ENCODE measurements at regions not wholly inside any gene's neighbourhood (a gene's known extent, or its start where the extent isn't known, plus 50 kb on each side); places are given as distances from the start of the nearest gene placed in this dataset.

DNA sequence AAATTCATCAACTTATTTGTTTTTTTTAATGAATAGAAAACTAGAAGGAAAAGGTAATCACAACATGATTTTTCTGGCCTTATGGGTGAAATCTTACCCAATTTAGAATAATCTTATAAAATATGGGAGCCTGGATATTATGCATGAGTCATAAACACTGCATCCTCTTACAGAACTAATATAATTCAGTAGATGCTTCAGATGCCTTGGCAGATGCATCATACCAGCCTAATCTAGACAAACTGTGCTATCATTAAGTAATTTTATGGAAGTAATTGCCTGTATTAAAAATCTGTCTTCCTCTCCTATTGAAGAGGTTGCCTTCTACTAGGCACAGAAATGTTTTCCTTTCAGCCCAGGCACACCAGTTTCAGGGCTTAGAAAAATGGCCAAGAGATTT lies 2384.6 kb upstream of the WWC1 start:
- H3K4me3 Mint-ChIP-seq = no peak overlapping the region
- no peak overlapping the region for H3K27ac Mint-ChIP-seq (ENCODE audit: low read depth)
- no peaks in the 10 kb centered on the region for H3K36me3 Mint-ChIP-seq (ENCODE audit: insufficient read depth)
- H3K27me3 Mint-ChIP-seq = no peaks in the 10 kb centered on the region
- DNase-seq (ENCODE audit: low spot score in 2 of 2) (no peak), ATAC-seq (replicated peaks; ENCODE audit: extremely low read depth, poor library complexity, severe bottlenecking) (no peak)
- peaks cover 18% of the 10 kb centered on the region for H3K9me3 Mint-ChIP-seq
- no peaks in the 10 kb centered on the region for H3K4me1 Mint-ChIP-seq

DNA sequence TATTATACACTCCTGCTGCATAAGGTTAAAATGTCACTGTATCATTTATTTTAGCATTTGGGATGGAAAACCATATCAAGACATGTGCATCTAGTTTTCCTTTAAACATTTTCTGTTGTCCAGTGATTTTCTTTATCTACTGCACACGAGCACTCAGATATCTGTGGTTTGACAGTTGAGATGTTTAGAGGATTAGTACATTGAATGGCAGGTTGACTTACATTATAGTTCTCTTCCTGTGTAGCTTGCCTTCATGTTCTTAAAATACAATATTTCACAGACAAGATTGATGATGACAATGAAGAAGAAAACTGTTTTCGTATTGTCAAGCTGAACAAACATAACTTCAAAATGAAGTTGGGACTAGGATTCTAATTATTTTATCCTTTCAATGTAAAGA lies 2378.4 kb upstream of the WWC1 start:
- peaks cover 2% of the 10 kb centered on the region for H3K36me3 Mint-ChIP-seq (ENCODE audit: insufficient read depth)
- H3K27ac Mint-ChIP-seq (ENCODE audit: low read depth) = no peak overlapping the region
- peaks cover 14% of the 10 kb centered on the region for H3K9me3 Mint-ChIP-seq
- no peaks in the 10 kb centered on the region for H3K27me3 Mint-ChIP-seq
- H3K4me3 Mint-ChIP-seq = no peak overlapping the region
- H3K4me1 Mint-ChIP-seq = no peaks in the 10 kb centered on the region
- ATAC-seq (replicated peaks; ENCODE audit: extremely low read depth, poor library complexity, severe bottlenecking) = no peak
- DNase-seq (ENCODE audit: low spot score in 2 of 2) = no peak

DNA sequence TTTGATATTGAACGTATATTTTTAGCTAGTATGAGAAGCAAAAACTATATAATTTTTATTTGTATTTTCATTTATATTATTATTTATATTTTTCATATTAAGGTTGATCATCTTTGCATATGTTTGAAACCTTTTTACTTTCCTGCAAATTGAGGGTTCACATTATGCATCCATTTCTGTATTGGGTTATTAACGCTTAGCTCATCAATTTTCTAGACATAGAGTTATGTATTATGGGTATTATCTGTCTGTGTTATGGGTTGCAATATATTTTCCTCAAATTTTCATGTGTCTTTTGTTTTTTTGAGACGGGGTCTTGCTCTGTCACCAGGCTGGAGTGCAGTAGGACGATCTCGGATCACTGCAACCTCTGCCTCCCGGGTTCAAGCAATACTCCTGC lies 2377.0 kb upstream of the WWC1 start:
- no peak overlapping the region for H3K4me3 Mint-ChIP-seq
- DNase-seq (ENCODE audit: low spot score in 2 of 2) = no peak
- H3K9me3 Mint-ChIP-seq = peaks cover 11% of the 10 kb centered on the region
- ATAC-seq (replicated peaks; ENCODE audit: extremely low read depth, poor library complexity, severe bottlenecking) = no peak
- no peak overlapping the region for H3K27ac Mint-ChIP-seq (ENCODE audit: low read depth)
- no peaks in the 10 kb centered on the region for H3K27me3 Mint-ChIP-seq
- H3K36me3 Mint-ChIP-seq (ENCODE audit: insufficient read depth) = peaks cover 2% of the 10 kb centered on the region
- no peaks in the 10 kb centered on the region for H3K4me1 Mint-ChIP-seq

DNA sequence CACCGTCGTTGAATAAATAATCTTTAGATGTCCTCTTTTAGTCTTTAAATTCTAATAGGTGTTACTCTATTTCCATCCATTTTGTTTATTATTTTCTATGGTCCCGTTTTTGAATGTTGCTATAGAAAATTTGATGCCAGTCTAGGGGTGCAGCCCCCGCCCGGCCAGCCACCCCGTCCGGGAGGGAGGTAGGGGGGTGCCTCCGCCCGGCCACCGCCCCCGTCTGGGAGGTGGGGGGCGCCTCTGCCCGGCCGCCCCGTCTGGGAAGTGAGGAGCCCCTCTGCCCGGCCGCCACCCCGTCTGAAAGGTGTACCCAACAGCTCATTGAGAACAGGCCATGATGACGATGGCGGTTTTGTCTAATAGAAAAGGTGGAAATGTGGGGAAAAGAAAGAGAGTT lies 2372.2 kb upstream of the WWC1 start:
- H3K4me1 Mint-ChIP-seq = no peaks in the 10 kb centered on the region
- ATAC-seq (replicated peaks; ENCODE audit: extremely low read depth, poor library complexity, severe bottlenecking) (no peak), DNase-seq (ENCODE audit: low spot score in 2 of 2) (no peak)
- H3K4me3 Mint-ChIP-seq = no peak overlapping the region
- H3K9me3 Mint-ChIP-seq = no peaks in the 10 kb centered on the region
- peaks cover 2% of the 10 kb centered on the region for H3K36me3 Mint-ChIP-seq (ENCODE audit: insufficient read depth)
- H3K27me3 Mint-ChIP-seq = no peaks in the 10 kb centered on the region
- no peak overlapping the region for H3K27ac Mint-ChIP-seq (ENCODE audit: low read depth)

DNA sequence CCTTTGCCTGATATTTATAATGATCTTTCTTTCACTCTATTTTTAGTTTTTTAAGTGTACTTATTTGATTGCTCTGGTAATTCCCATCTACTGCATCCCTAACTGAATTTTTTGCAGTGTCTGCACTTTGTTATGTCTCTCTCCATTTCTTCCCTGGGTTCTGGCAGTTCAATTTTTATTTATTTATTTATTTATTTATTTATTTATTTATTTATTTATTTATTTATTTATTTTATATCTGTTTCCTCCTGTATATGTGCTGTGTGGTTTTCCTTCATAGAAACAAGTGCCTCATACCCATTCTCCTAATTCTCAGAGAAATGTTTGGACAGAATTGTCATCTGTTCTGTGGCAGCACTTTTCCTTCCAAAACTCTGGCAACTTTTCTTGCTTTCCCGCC lies 2370.8 kb upstream of the WWC1 start:
- Mint-ChIP-seq H3K36me3 (ENCODE audit: insufficient read depth) (peaks cover 2% of the 10 kb centered on the region), H3K27ac (ENCODE audit: low read depth) (no peak overlapping the region)
- no peak for ATAC-seq (replicated peaks; ENCODE audit: extremely low read depth, poor library complexity, severe bottlenecking)

DNA sequence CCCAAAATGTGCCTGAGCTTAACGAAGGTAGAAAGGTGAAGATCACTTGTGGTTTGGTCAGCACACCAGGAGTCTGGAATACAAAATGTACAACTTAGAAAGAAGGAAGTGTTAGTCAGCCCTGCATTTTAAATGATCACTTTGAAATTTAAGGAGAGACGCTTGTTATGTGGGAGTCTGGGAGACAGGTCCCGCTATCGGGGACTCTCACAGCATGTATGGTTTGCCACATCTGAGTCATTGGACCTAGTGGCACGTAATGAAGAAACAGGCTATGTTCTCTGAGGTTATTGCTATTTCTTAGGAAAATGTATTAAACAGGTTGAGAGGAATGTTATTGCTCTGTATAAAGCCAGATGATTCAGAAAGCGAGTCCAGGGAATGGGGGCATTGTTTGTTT lies 2362.5 kb upstream of the WWC1 start:
- no peak for ATAC-seq (replicated peaks; ENCODE audit: extremely low read depth, poor library complexity, severe bottlenecking)
- H3K4me1 Mint-ChIP-seq = no peaks in the 10 kb centered on the region
- no peak for DNase-seq (ENCODE audit: low spot score in 2 of 2)
- peaks cover 29% of the 10 kb centered on the region for H3K9me3 Mint-ChIP-seq
- H3K36me3 Mint-ChIP-seq (ENCODE audit: insufficient read depth) = no peaks in the 10 kb centered on the region
- H3K4me3 Mint-ChIP-seq = no peak overlapping the region
- no peaks in the 10 kb centered on the region for H3K27me3 Mint-ChIP-seq
- H3K27ac Mint-ChIP-seq (ENCODE audit: low read depth) = no peak overlapping the region

More for the DNA sequence above, 2370.8 kb upstream of the WWC1 start:
- H3K4me3 Mint-ChIP-seq = no peak overlapping the region
- H3K9me3 Mint-ChIP-seq = peaks cover 2% of the 10 kb centered on the region
- H3K27me3 Mint-ChIP-seq = no peaks in the 10 kb centered on the region
- DNase-seq (ENCODE audit: low spot score in 2 of 2) = no peak
- no peaks in the 10 kb centered on the region for H3K4me1 Mint-ChIP-seq

DNA sequence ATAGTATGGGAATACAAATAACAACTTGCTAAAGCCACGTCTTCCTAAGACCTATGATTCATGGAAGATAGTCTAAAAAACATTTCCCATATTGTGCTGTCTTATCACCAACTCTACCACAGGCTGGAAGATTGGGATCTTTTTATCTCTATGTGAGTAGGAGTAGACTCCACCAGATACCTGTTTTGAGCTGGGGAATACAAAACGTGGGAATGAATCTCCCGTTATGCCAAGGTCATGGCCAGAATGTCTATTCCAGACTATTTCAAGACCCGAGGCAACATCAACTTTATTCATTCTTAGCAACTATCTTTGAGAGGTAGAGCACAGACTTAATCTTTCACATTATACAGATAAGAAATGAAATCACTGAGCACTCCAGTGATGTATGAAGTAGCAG lies 2350.9 kb upstream of the WWC1 start:
- Mint-ChIP-seq H3K36me3 (ENCODE audit: insufficient read depth) (no peaks in the 10 kb centered on the region), H3K9me3 (peaks cover 14% of the 10 kb centered on the region), H3K27ac (ENCODE audit: low read depth) (no peak overlapping the region), H3K27me3 (no peaks in the 10 kb centered on the region), H3K4me1 (no peaks in the 10 kb centered on the region), H3K4me3 (no peak overlapping the region)
- ATAC-seq (replicated peaks; ENCODE audit: extremely low read depth, poor library complexity, severe bottlenecking) (no peak), DNase-seq (ENCODE audit: low spot score in 2 of 2) (no peak)

DNA sequence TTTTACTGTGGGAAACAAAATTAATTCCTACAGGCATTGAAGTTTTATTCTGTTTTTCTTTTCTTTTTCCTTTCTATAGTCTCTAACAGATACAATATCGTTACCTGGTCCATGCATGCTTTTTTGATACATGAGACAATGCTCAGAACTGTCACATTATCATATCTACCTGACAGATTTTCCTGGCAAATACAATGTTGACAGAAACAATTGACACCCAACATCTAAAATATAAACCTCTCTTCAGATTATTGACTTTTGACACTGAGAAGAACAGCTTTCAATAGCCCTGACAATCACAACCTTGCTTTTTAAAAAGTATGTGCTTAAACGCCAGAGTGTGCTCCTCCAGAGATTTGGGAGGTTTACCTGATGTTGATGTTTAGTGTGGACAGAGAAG lies 2334.6 kb upstream of the WWC1 start:
- Mint-ChIP-seq H3K4me3 (no peak overlapping the region), H3K27ac (ENCODE audit: low read depth) (no peak overlapping the region), H3K27me3 (no peaks in the 10 kb centered on the region), H3K9me3 (peaks cover 5% of the 10 kb centered on the region), H3K4me1 (no peaks in the 10 kb centered on the region), H3K36me3 (ENCODE audit: insufficient read depth) (no peaks in the 10 kb centered on the region)
- DNase-seq (ENCODE audit: low spot score in 2 of 2) (no peak), ATAC-seq (replicated peaks; ENCODE audit: extremely low read depth, poor library complexity, severe bottlenecking) (no peak)

DNA sequence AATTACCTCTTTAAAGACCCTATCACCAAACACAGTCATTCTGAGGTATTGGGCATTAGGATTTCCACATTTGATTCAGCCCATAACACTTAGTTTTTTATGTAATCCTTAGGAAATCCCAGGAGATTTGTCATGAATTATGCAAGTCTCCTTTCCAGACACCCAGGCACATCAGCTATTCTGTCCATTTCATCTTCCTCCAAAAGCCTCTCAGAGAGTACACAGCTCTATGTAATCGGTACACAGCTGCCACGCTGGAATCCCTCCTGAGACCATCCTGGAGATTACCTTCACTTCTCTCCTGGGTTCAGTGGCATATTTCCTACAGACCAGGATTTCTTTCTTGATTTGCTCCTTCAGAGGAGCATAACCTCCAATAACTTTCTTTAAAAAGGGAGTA lies 2309.8 kb upstream of the WWC1 start:
- Mint-ChIP-seq H3K9me3 (peaks cover 11% of the 10 kb centered on the region), H3K27ac (ENCODE audit: low read depth) (no peak overlapping the region), H3K27me3 (no peaks in the 10 kb centered on the region), H3K36me3 (ENCODE audit: insufficient read depth) (no peaks in the 10 kb centered on the region), H3K4me3 (no peak overlapping the region), H3K4me1 (no peaks in the 10 kb centered on the region)
- DNase-seq (ENCODE audit: low spot score in 2 of 2) (no peak), ATAC-seq (replicated peaks; ENCODE audit: extremely low read depth, poor library complexity, severe bottlenecking) (no peak)

DNA sequence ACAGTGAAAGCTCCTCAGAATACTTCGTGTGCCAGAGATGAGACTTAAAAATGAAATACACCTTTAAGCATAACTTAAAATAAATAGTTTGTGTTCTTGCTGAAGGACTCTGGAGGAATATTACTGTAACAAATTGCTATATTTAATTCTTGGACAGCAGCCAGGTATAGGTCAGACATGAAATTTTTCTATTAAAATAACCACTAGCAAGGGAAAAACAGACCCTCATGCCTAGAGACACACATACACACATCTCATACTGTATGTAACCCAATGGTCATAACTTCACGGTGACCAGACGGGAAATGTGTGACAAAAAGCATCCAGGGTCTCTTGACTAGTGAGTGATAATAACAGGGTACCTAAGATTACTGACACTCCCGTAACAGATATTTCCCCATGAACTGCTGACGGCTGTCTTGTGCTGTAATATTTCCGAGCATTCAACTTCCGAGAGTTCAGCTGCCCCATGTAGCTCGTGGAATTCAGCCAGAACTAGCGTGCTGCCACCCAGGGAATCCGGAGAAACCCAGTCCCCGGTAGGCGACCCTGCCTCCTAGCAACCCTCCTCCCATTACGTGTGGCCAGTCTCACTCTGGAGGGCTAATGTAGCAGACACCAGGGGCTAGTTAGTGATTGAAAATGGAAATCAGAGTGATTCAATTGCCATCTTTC lies 2295.1 kb upstream of the WWC1 start:
- Mint-ChIP-seq H3K27ac (ENCODE audit: low read depth) (no peak overlapping the region), H3K36me3 (ENCODE audit: insufficient read depth) (no peaks in the 10 kb centered on the region), H3K4me1 (no peaks in the 10 kb centered on the region), H3K9me3 (peaks cover 9% of the 10 kb centered on the region), H3K4me3 (no peak overlapping the region), H3K27me3 (no peaks in the 10 kb centered on the region)
- ATAC-seq (replicated peaks; ENCODE audit: extremely low read depth, poor library complexity, severe bottlenecking) = no peak
- no peak for DNase-seq (ENCODE audit: low spot score in 2 of 2)

DNA sequence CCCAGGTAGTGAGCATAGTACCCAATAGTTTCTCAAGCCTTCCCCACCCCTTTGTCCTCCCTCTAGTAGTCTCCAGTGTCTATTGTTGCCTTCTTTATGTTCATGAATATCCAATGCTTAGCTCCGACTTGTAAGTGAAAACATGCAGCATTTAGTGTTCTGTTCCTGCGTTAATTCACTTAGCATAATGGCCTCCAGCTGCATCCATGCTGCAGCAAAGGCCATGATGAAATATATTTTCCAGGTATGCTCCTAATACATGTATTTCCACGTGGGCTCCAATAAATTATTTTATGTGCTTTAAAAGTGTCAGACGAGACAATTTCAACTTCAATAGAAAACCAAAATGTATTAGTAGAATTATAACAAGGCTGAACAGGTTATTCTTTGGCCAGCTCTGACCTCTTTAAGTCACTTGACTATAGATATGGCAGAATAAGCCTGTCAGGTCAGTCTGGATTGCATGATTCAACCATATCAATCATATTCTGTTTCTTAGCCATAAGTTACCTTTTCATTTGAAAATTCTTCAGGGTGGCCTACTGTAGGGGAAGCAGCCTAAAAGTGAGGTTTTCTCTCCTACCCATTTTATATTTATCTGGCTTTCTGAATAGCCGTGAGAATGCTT lies 2291.6 kb upstream of the WWC1 start:
- H3K9me3 Mint-ChIP-seq = peaks cover 6% of the 10 kb centered on the region
- no peak overlapping the region for H3K4me3 Mint-ChIP-seq
- DNase-seq (ENCODE audit: low spot score in 2 of 2) = no peak
- no peaks in the 10 kb centered on the region for H3K4me1 Mint-ChIP-seq
- no peak overlapping the region for H3K27ac Mint-ChIP-seq (ENCODE audit: low read depth)
- H3K27me3 Mint-ChIP-seq = no peaks in the 10 kb centered on the region
- no peaks in the 10 kb centered on the region for H3K36me3 Mint-ChIP-seq (ENCODE audit: insufficient read depth)
- ATAC-seq (replicated peaks; ENCODE audit: extremely low read depth, poor library complexity, severe bottlenecking) = no peak

DNA sequence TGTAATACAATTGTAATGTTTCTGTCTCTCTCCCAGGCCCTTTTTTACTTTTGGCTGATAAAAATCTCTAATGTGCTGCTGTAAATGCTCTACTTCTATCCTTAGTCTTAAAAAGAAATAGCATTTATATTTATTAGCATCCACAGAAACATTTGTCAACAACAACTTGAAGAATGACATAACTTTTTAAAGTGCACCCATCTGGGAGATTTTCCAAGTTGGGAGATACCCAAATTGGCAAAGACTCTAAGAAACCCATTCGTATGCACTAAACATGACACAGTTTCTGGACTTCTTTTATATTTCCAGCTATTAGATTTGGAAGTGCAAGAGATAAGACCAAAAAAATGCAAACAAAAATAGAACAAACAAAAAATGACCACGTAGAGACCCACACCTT lies 2287.4 kb upstream of the WWC1 start:
- Mint-ChIP-seq H3K4me3 (no peak overlapping the region), H3K4me1 (no peaks in the 10 kb centered on the region), H3K36me3 (ENCODE audit: insufficient read depth) (no peaks in the 10 kb centered on the region), H3K27ac (ENCODE audit: low read depth) (no peak overlapping the region), H3K27me3 (no peaks in the 10 kb centered on the region), H3K9me3 (peaks cover 6% of the 10 kb centered on the region)
- no peak for DNase-seq (ENCODE audit: low spot score in 2 of 2)
- ATAC-seq (replicated peaks; ENCODE audit: extremely low read depth, poor library complexity, severe bottlenecking) = no peak

DNA sequence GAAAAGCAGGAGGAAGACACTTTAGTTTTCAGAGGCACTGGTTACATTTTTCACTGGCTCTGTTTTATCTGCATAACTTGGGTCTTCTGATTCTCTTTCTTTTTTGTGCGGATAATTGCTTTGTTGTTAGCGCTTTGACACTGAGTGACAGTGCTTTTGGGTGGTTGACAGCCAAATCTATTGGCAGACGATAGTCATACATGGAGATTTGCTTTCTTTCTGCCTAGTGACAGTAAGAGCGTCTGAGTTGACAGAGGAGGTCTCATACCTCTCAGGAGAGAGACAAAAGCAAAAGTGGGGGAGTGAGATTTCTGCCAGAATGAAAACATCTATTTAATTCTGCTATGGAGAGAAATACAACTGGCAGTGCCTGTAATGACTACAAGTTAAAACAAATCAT lies 2278.0 kb upstream of the WWC1 start:
- Mint-ChIP-seq H3K27me3 (no peaks in the 10 kb centered on the region), H3K36me3 (ENCODE audit: insufficient read depth) (no peaks in the 10 kb centered on the region), H3K27ac (ENCODE audit: low read depth) (no peak overlapping the region), H3K4me3 (no peak overlapping the region), H3K9me3 (peaks cover 16% of the 10 kb centered on the region), H3K4me1 (no peaks in the 10 kb centered on the region)
- ATAC-seq (replicated peaks; ENCODE audit: extremely low read depth, poor library complexity, severe bottlenecking) (no peak), DNase-seq (ENCODE audit: low spot score in 2 of 2) (no peak)
